H9 (cell line): ENCODE measurements at regions not wholly inside any gene's neighbourhood (a gene's known extent, or its start where the extent isn't known, plus 50 kb on each side); places are given as distances from the start of the nearest gene placed in this dataset.

Experiments
- DNase-seq: peaks from one replicate; pipeline ENCODE4 v3.0.0-alpha.2; 2017
- H2AFZ ChIP-seq: one replicate; pipeline ENCODE4 v1.6.1; 2013; ENCODE audit warnings: mild to moderate bottlenecking, low read length, control low read depth, moderate library complexity
- H2AK5ac ChIP-seq: 2 replicates; pipeline ENCODE4 v1.6.1; 2013; ENCODE audit warnings: low read length, control low read depth, mixed read lengths; ENCODE audit not compliant: insufficient read length
- H2BK120ac ChIP-seq: one replicate; pipeline ENCODE4 v1.6.1; 2013; ENCODE audit warnings: low read depth, mild to moderate bottlenecking, low read length, control low read depth, inconsistent platforms; ENCODE audit not compliant: poor library complexity, severe bottlenecking
- H2BK12ac ChIP-seq: 2 replicates; pipeline ENCODE4 v1.6.1; 2013; ENCODE audit warnings: low read length, control low read depth, mixed read lengths, low read depth; ENCODE audit not compliant: insufficient read length
- H2BK15ac ChIP-seq: 2 replicates; pipeline ENCODE4 v1.6.1; 2013; ENCODE audit warnings: low read depth, low read length, control low read depth
- H2BK20ac ChIP-seq: one replicate; pipeline ENCODE4 v1.6.1; 2013; ENCODE audit warnings: low read depth, mild to moderate bottlenecking, low read length, control low read depth, inconsistent platforms; ENCODE audit not compliant: poor library complexity, severe bottlenecking
- H2BK5ac ChIP-seq: 2 replicates; pipeline ENCODE4 v1.6.1; 2013; ENCODE audit warnings: low read length, control low read depth, mixed read lengths; ENCODE audit not compliant: insufficient read length
- H3K14ac ChIP-seq: 2 replicates; pipeline ENCODE4 v1.6.1; 2013; ENCODE audit warnings: low read length, control low read depth; ENCODE audit not compliant: insufficient read depth
- H3K18ac ChIP-seq: 2 replicates; pipeline ENCODE4 v1.6.1; 2013; ENCODE audit warnings: low read depth, mild to moderate bottlenecking, mixed read lengths, low read length, control low read depth; ENCODE audit not compliant: insufficient read length
- H3K23ac ChIP-seq: 2 replicates; pipeline ENCODE4 v1.6.1; 2013; ENCODE audit warnings: low read length, control low read depth, mixed read lengths, low read depth; ENCODE audit not compliant: insufficient read length
- H3K23me2 ChIP-seq: 2 replicates; pipeline ENCODE4 v1.6.1; 2013; ENCODE audit warnings: low read depth, mild to moderate bottlenecking, mixed read lengths, low read length, control low read depth; ENCODE audit not compliant: insufficient read length, poor library complexity, severe bottlenecking
- H3K27ac ChIP-seq: 2 replicates; pipeline ENCODE4 v1.5.1; 2013; ENCODE audit warnings: low read length, control low read depth, mixed read lengths, low read depth; ENCODE audit not compliant: insufficient read length
- H3K27me3 ChIP-seq: 2 replicates; pipeline ENCODE4 v1.6.1; 2013; ENCODE audit warnings: low read length, control low read depth, inconsistent platforms; ENCODE audit not compliant: insufficient read depth
- H3K4ac ChIP-seq: 2 replicates; pipeline ENCODE4 v1.6.1; 2013; ENCODE audit warnings: low read depth, mild to moderate bottlenecking, control low read depth, inconsistent platforms, low read length, moderate library complexity
- H3K4me1 ChIP-seq: 2 replicates; pipeline ENCODE4 v1.6.1; 2013; ENCODE audit warnings: low read length, control low read depth, inconsistent platforms; ENCODE audit not compliant: insufficient read depth
- H3K4me2 ChIP-seq: 2 replicates; pipeline ENCODE4 v1.6.1; 2013; ENCODE audit warnings: low read length, control low read depth, mixed read lengths; ENCODE audit not compliant: insufficient read length, insufficient read depth
- H3K56ac ChIP-seq: 2 replicates; pipeline ENCODE4 v1.6.1; 2013; ENCODE audit warnings: low read depth, mild to moderate bottlenecking, mixed read lengths, low read length, control low read depth; ENCODE audit not compliant: insufficient read length
- H3K79me1 ChIP-seq: 2 replicates; pipeline ENCODE4 v1.6.1; 2013; ENCODE audit warnings: low read depth, mild to moderate bottlenecking, moderate library complexity, low read length, control low read depth, inconsistent platforms; ENCODE audit not compliant: insufficient read depth, poor library complexity, severe bottlenecking
- H3K79me2 ChIP-seq: 2 replicates; pipeline ENCODE4 v1.6.1; 2013; ENCODE audit warnings: low read length, control low read depth, inconsistent platforms; ENCODE audit not compliant: insufficient read depth
- H3K9ac ChIP-seq: 2 replicates; pipeline ENCODE4 v1.6.1; 2013; ENCODE audit warnings: low read length, control low read depth, mixed read lengths; ENCODE audit not compliant: insufficient read length; ENCODE audit errors: extremely low read depth
- H3K9me3 ChIP-seq: one replicate; pipeline ENCODE4 v1.6.1; 2013; ENCODE audit warnings: low read depth, low read length, inconsistent platforms; ENCODE audit not compliant: control insufficient read depth
- H3T11ph ChIP-seq: one replicate; pipeline ENCODE4 v1.6.1; 2013; ENCODE audit warnings: mild to moderate bottlenecking, low read length, control low read depth, inconsistent platforms
- H4K20me1 ChIP-seq: one replicate; pipeline ENCODE4 v1.6.1; 2013; ENCODE audit not compliant: control insufficient read depth, insufficient read length, insufficient read depth
- H4K5ac ChIP-seq: 2 replicates; pipeline ENCODE4 v1.6.1; 2013; ENCODE audit warnings: low read depth, mild to moderate bottlenecking, mixed read lengths, low read length, control low read depth; ENCODE audit not compliant: insufficient read length
- H4K8ac ChIP-seq: replicated peaks from 2 replicates; pipeline ENCODE4 v1.6.1; 2013; ENCODE audit warnings: low read length, control low read depth, mixed read lengths, low read depth; ENCODE audit not compliant: insufficient read length
- H4K91ac ChIP-seq: 2 replicates; pipeline ENCODE4 v1.6.1; 2013; ENCODE audit warnings: low read depth, mild to moderate bottlenecking, moderate library complexity, mixed read lengths, low read length, control low read depth; ENCODE audit not compliant: insufficient read length
- H3K27ac Mint-ChIP-seq, 3 experiments: 2 replicates in 2 of 3; 3 replicates in 1 of 3; pipeline ENCODE4 v1.8.0; 2020 to 2021; ENCODE audit warnings: mixed read lengths in 3 of 3, mild to moderate bottlenecking in 1 of 3, moderate library complexity in 1 of 3
- H3K27me3 Mint-ChIP-seq: 2 replicates; pipeline ENCODE4 v1.8.0; 2021; ENCODE audit warnings: low read depth, mild to moderate bottlenecking, moderate library complexity, mixed read lengths
- H3K36me3 Mint-ChIP-seq, 3 experiments: 2 replicates in 2 of 3; 3 replicates in 1 of 3; pipeline ENCODE4 v1.8.0; 2020 to 2021; ENCODE audit warnings: low read depth in 3 of 3, mixed read lengths in 3 of 3; ENCODE audit not compliant: insufficient read depth in 1 of 3
- H3K4me1 Mint-ChIP-seq, 2 experiments: 2 replicates each; pipeline ENCODE4 v1.8.0; 2020; ENCODE audit warnings: mixed read lengths in 2 of 2
- H3K4me3 Mint-ChIP-seq, 2 experiments: 2 replicates in 1 of 2; 3 replicates in 1 of 2; pipeline ENCODE4 v1.8.0; 2020 to 2021; ENCODE audit warnings: mild to moderate bottlenecking in 2 of 2, mixed read lengths in 2 of 2, moderate library complexity in 1 of 2
- H3K9me3 Mint-ChIP-seq, 2 experiments: 2 replicates in 1 of 2; 3 replicates in 1 of 2; pipeline ENCODE4 v1.8.0; 2020; ENCODE audit warnings: mild to moderate bottlenecking in 2 of 2, mixed read lengths in 2 of 2, moderate library complexity in 1 of 2
- CTCF ChIP-seq: fragments of 200-600 bp; sonication (generic); conservative IDR thresholded peaks from 3 replicates; pipeline ENCODE4 v1.8.0; 2021; ENCODE audit warnings: antibody characterized with exemption, mild to moderate bottlenecking
- WGBS: extraction: QIAGEN DNeasy Blood & Tissue Kit; methylation state at CpG from one replicate; pipeline ENCODE4 v1.1.7; 2013; ENCODE audit warnings: missing lambda C conversion rate, low lambda C conversion rate, mixed read lengths; ENCODE audit not compliant: insufficient read length; ENCODE audit errors: extremely low coverage; 5-methylcytosine and 5-hydroxymethylcytosine counted together

- H3K9me3 ChIP-seq = no peaks in the 10 kb centered on the region
- no peak overlapping the region for H3K9ac ChIP-seq
- no peak overlapping the region for H3K14ac ChIP-seq
- Mint-ChIP-seq H3K4me1 (no peaks in the 10 kb centered on the region), H3K27ac (no peak overlapping the region), H3K27me3 (no peaks in the 10 kb centered on the region; the same call in 1 of the 2 replicates), H3K4me3 (no peak overlapping the region), H3K9me3 (peaks cover 2 to 3% of the 10 kb centered on the region in 2 experiments; a peak in 2 of 5 replicates), H3K36me3 (peaks cover 0 to 4% (median 3%) of the 10 kb centered on the region in 3 experiments; a peak in 2 of 7 replicates)
- H2AK5ac ChIP-seq = no peak overlapping the region
- no peak overlapping the region for H3K4ac ChIP-seq
- H2BK12ac ChIP-seq = no peak overlapping the region
- WGBS = no CpG with 5 or more reads among the region's 4 CpGs
- no peak overlapping the region for H3K56ac ChIP-seq
- H3K27ac ChIP-seq = no peak overlapping the region
- H3K23ac ChIP-seq = no peak overlapping the region
- no peak overlapping the region for H3K18ac ChIP-seq
- H3K23me2 ChIP-seq = no peaks in the 10 kb centered on the region
- H4K5ac ChIP-seq = no peak overlapping the region
- no peak overlapping the region for H4K91ac ChIP-seq
- no peaks in the 10 kb centered on the region for H4K20me1 ChIP-seq
- H3K4me1 ChIP-seq = no peaks in the 10 kb centered on the region
- H2BK15ac ChIP-seq = no peak overlapping the region
- no peak overlapping the region for H3T11ph ChIP-seq
- DNase-seq = no peak
- H3K79me2 ChIP-seq = no peaks in the 10 kb centered on the region
- H4K8ac ChIP-seq = no peak overlapping the region
- no peak overlapping the region for H2BK5ac ChIP-seq
- no peak overlapping the region for H2BK20ac ChIP-seq
- H2AFZ ChIP-seq = no peak overlapping the region
- TF ChIP-seq CTCF = no peak
- H3K4me2 ChIP-seq = no peak overlapping the region
- no peaks in the 10 kb centered on the region for H3K27me3 ChIP-seq
- no peak overlapping the region for H2BK120ac ChIP-seq
- no peaks in the 10 kb centered on the region for H3K79me1 ChIP-seq
These were observed 521.3 kb downstream of the METTL4 start for GRCh38 chr18:2049986-2050385.
